Mucosa of descending colon (tissue), 3 donors: ENCODE measurements at regions not wholly inside any gene's neighbourhood (a gene's known extent, or its start where the extent isn't known, plus 50 kb on each side); places are given as distances from the start of the nearest gene placed in this dataset.
A peak's percentile ranks its signal among the peaks of the same experiment; 100 is the strongest.

Experiments
- ATAC-seq: fragments of 200-7000 bp; cut with Tn5 transposase; one replicate; pipeline ENCODE4 v1.9.1; 2020; ENCODE audit warnings: mild to moderate bottlenecking, moderate library complexity
- DNase-seq, 3 donors: peaks; one replicate each; pipeline ENCODE4 v3.0.0-alpha.2; 2020
- H3K36me3 ChIP-seq: fragments of 200-600 bp; one replicate; pipeline ENCODE4 v1.8.0; 2021; ENCODE audit warnings: low read depth, mild to moderate bottlenecking
- H3K4me1 ChIP-seq: fragments of 200-600 bp; one replicate; pipeline ENCODE4 v1.8.0; 2021; ENCODE audit warnings: low read depth, mild to moderate bottlenecking
- H3K4me3 ChIP-seq: fragments of 200-600 bp; one replicate; pipeline ENCODE4 v1.8.0; 2021; ENCODE audit warnings: mild to moderate bottlenecking
- H3K9me3 ChIP-seq: fragments of 200-600 bp; one replicate; pipeline ENCODE4 v1.8.0; 2021; ENCODE audit warnings: mild to moderate bottlenecking
- CTCF ChIP-seq: fragments of 200-600 bp; IDR thresholded peaks from one replicate; pipeline ENCODE4 v1.8.0; 2022; ENCODE audit warnings: antibody characterized with exemption, mild to moderate bottlenecking
- intact Hi-C, 2 donors: fragments of 100-400 bp; cut with DNase I in 1 of 2; cut with micrococcal nuclease in 1 of 2; formaldehyde crosslinking; loops; one replicate each; pipeline versions ENCODE4 v1.11.0 to v1.11.1; 2022; cut with DNase I, micrococcal nuclease
- donor health status: DM: no; HTN: no; CAD: no; lungs with moderate emphysema.
- donor health status: DM: no; HTN: no; CAD: no.
- donor health status: DM: no; HTN: yes; CAD: no.

GRCh38 chr12:88951860-88952561 is 371.7 kb upstream of the KITLG start:
- intact Hi-C loops, result no loop called here
- ATAC-seq, result peak; percentile 66
- DNase-seq, result no peak
- TF ChIP-seq CTCF, result no peak
- Histone ChIP-seq H3K9me3 (no peaks in the 10 kb centered on the region), H3K36me3 (no peaks in the 10 kb centered on the region), H3K4me3 (no peak overlapping the region), H3K4me1 (peaks cover 3% of the 10 kb centered on the region)

GRCh38 chr12:88951177-88951576 is 370.9 kb upstream of the KITLG start:
- H3K4me1 ChIP-seq, result peaks cover 3% of the 10 kb centered on the region
- H3K4me3 ChIP-seq, result no peak overlapping the region
- TF ChIP-seq CTCF, result no peak
- ATAC-seq (peak; percentile 43), DNase-seq (no peak)
- no peaks in the 10 kb centered on the region for H3K36me3 ChIP-seq
- intact Hi-C loops, result no loop called here
- no peaks in the 10 kb centered on the region for H3K9me3 ChIP-seq

- no peak for DNase-seq
- intact Hi-C loops, result no loop called here
- Histone ChIP-seq H3K4me3 (no peak overlapping the region), H3K4me1 (peaks cover 3% of the 10 kb centered on the region), H3K36me3 (no peaks in the 10 kb centered on the region), H3K9me3 (no peaks in the 10 kb centered on the region)
- TF ChIP-seq CTCF, result no peak
- ATAC-seq, result no peak
These were observed 367.3 kb upstream of the KITLG start for GRCh38 chr12:88947486-88948043.

- no peak for DNase-seq
- intact Hi-C loops, result no loop called here
- Histone ChIP-seq H3K36me3 (no peaks in the 10 kb centered on the region), H3K4me1 (no peaks in the 10 kb centered on the region), H3K9me3 (no peaks in the 10 kb centered on the region), H3K4me3 (no peak overlapping the region)
- no peak for ATAC-seq
- no peak for TF ChIP-seq CTCF
These were observed 366.2 kb upstream of the KITLG start for GRCh38 chr12:88946372-88946997.

GRCh38 chr12:88945051-88945732 is 364.9 kb upstream of the KITLG start:
- Histone ChIP-seq H3K36me3 (no peaks in the 10 kb centered on the region), H3K4me3 (no peak overlapping the region), H3K4me1 (no peaks in the 10 kb centered on the region), H3K9me3 (no peaks in the 10 kb centered on the region)
- intact Hi-C loops, result no loop called here
- TF ChIP-seq CTCF, result no peak
- no peak for DNase-seq
- ATAC-seq, result no peak
